HG02943 (cell line): ENCODE measurements at regions not wholly inside any gene's neighbourhood (a gene's known extent, or its start where the extent isn't known, plus 50 kb on each side); places are given as distances from the start of the nearest gene placed in this dataset.

Experiments used
- ATAC-seq: cut with Tn5 transposase; IDR thresholded peaks from one replicate; pipeline ENCODE4 v1.9.1; 2021; ENCODE audit warnings: mild to moderate bottlenecking, low read depth, moderate library complexity; ENCODE audit not compliant: unreplicated experiment

DNA sequence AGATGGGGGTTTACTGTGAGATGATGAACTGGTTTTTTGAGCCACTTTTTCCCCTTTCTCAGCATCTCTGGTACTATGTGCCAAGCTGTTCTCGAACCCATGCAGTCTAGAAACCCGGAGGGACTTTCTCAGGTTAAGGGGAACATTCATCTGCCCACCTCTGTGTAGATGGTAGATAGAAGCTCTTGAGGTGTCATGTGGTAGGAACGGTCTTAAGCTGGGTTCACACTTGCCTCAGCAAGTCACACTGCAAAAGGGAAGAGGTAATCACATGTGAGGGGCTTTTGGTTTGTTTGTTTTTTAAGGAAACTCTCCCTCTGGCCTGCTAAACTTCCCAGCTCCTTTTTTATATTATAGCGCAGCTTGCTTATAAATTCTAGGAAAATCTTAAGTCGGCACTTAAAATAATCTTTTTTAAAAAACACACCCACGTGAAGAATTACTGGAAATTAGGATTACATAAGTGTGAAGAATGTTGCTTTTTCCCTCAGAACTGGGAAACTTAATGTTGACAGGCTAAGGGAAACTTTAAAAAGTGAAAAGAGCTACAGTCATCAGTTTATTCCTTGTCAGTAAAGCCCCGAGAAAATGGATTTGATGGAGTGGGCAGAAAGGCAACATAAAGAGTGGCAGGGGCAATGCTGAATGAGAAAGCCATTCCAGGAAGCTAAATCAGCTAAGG, 430.3 kb downstream of the ARHGEF28 start:
- no peak for ATAC-seq

DNA sequence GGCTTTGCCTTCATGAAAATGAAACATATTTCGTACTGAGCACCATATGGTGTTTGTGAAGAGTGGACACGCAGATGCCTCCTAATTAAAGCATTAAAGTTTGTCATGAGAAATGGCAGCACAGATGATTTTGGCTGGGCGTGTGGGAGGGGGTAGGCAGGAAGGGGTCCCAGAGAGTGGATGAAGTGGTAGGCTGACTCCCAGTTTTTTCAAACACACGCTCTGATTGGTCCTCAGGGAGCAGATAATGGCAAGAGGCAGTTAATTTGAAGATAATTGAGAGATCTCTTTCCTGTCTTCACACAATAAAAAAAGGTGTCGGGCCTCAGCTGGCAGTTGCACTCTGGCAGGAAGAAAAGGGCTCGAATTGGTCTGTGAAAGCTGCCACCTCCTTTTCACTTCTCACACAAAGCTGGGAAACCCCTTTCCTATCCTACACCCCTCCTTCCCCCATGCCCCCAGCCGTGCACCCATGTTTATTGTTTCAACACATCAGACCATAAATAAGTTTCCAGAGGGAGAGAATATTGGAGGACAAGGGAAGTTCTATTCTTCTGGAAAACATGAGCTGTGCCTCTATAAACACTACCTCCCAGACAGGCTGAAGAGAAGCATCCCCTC, 429.6 kb downstream of the ARHGEF28 start:
- no peak for ATAC-seq

DNA sequence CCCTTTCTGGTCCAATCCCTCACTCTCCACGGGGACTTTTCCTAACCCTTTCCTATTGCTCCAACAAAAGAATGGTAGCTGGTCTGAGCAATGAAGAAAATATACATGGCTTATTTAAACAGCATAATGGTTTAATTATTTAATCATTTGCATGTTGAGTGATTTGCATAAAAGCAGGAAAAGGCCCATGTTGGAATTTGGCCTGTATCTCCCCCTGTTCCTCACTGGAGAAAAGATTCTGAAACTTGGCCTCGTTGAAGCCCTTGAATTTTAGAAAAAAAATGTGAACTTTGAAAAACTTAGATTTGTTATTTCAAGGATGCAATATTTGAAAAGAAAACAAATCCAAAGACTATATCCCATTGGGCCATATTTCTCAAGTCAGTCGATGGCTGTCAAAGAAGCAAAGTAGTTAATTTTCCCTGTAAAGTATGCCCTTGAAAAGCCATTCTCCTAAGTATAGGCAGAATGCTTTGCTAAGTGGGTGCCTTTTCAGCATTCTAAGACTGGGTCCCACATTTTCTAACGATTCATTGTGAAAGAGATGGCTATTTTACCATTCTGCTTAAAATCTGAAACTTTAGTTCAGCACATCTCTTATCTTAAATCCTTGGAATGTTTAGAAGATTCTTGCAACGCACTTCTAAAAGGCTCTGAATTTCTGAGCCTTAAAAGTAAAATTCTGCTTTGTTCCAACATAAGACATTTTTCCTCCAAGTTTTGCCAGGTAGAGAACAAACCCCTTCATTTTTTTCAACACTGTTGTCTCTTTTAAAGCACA, 428.8 kb downstream of the ARHGEF28 start:
- no peak for ATAC-seq

DNA sequence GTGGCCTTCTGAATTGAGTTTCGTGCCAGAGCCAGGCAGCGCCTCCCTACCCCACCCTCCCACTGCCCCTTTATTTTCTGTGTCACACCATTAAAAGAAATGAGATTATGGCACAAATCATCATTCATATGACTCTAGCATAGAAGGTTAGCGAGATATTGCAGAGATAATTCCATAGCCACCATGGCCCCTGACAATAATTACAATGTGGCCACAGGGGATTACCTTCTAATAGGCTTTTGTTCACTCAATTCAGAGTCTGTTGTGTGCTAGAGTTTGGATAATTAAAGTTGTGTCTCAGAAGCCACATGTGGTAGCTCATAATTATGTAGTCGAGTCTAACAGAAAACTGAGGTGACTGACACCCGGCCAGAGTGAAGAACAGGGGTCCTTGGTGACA, 428.1 kb downstream of the ARHGEF28 start:
- ATAC-seq, result no peak

DNA sequence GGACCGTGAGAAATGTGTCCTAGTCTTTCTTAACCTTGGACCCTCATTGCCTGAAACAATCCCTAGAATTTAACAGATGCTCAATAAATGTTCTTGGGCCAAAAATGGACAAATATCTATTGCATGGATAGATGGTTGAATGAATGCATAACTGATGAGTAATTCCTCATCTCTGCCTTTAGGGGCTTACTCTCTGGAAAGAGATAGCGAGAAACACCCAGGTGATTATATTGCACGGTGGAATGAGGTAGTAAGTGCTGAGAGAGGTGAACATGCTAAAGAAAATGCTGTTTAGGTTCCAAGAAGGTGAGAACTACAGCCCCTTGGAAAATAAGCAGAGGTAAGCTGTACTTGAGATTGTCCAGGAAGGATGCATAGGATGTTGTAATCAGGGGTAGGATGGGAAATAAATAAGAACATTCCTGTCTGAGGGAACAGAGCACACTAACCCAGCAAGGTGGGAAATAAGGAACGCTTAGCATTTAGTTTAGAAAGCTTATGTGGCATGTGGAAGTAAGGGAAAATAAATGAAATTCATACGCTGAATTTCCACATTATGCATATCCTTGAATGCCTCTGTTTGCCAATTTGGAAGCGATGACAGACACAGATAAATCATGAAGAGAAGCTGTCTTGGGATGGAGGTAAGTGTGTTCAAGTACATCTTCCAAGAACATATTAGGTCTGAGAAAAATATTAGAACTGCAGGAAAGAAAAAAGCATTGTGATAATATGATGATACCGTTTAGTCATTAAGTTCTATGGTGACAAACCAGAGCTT, 426.6 kb downstream of the ARHGEF28 start:
- no peak for ATAC-seq

DNA sequence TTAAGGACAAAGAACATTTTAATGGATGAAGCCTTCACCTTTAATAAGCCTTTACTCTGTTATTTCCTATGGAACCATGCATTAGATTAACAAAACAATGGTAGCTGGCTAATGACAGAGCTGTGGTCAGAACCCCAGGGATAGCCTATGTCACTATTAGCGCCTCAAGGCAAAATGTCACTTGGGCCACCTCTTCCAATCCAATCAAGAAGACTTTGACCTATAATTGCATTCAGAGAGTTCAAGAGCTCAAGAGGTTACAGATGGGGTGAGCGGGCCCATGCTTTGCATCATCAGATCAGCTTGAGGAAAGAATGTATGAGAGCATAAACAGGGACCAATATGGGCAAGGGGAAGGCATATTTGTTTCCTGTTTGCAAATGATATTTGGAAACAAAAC, 425.1 kb downstream of the ARHGEF28 start:
- ATAC-seq, result no peak

DNA sequence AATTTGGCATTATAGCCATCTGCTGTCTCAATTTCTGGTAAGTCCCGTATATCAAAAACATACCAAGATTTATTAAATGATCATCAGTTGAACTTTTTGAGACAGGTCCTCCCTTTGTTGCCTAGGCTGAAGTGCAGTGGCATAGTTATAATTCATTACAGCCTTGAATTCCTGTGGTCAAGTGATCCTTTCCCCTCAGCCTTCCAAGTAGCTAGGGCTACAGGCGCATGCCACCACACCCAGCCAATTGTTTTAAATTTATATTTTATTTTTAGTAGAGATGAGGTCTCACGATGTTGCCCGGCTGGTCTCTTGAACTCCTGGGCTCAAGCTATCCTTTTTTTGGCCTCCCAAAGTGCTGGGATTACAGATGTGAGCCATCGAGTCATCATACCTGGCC, 418.9 kb downstream of the ARHGEF28 start:
- no peak for ATAC-seq

DNA sequence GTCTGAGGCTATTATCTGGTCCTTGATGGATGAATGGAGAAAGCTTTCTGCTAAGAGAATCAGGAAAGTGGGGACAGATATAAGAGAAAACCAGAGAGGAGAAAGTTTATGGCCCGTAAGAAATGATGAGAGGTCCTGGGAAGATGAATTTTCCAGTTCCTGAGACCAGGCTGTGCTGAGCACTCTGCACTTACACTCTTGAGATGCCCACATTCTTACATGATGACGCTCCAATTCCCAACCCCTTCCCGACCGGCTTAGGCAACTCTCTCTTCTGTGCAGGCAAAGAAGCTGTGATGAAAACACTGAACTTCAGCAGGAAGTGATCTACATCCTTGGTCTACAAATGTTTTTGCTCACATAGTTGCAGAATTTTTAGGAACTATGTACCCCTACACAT, 417.0 kb downstream of the ARHGEF28 start:
- ATAC-seq, result no peak

DNA sequence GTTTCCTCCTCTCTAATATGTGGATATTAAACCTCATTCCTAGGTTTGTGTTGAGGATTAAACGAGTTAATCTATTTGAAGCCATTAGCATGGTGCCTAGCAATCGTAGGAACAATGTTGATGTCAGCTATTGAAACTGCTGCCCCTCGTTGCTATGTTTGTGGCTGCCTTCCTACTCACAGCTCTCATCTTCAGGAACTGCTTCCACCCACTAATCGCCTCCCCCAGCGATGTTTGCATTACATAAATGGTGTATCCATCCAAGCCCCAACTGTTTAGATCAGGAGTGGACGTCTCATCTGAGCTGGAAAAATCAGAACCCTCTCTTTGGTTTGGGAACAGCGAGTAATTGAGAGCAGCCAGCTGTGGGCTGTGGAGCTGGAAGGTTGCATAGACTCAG, 416.6 kb downstream of the ARHGEF28 start:
- no peak for ATAC-seq

DNA sequence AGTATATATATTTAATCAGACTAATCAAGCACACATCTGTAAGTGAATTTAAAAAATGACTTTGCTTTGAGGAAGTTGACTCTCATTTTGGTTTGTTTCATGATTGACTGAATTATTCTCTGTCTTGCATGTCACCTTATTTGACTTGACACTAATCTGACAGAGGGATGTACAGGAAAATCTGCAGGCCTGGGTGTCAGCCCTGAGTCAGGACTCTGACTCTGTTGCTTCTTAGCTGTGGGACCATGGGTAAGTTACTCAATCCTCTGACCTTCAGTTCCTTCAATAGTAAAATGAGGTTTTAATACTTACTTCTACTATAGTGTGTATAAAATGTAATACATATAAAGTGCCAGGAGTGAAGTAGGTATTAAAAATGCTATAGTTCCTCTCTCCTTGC, 415.9 kb downstream of the ARHGEF28 start:
- ATAC-seq, result no peak

DNA sequence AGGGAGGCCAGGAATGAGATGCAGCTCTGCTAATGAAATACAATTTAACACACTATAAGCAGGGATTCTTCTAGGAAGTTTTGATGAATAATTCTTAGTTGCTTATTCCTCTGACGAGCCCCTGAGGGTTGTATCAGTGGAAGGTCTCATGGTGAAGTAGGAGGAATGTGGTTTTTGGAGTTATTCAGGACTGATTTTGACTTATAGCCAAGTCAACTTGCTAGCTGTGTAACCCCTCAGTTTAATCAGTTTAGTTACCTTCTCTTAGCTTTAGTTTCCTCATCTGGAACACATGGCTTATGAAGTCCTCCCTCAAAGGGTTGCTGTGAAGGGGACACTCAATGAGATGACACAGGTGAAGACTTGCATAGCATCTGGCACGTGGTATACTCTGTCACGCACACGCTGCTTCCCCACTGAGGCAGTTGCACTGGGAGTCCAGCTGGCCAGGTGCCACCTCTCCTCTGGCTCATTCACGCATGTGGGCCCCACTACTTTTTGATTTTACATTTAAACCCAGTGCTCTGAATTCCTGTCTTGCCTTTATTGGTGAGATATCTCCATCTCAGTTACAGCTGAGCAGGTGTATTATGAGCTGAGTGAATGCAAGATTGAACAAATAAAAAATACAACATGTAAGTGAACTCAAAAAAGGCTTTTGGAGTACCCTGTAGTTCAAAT, 415.0 kb downstream of the ARHGEF28 start:
- no peak for ATAC-seq

DNA sequence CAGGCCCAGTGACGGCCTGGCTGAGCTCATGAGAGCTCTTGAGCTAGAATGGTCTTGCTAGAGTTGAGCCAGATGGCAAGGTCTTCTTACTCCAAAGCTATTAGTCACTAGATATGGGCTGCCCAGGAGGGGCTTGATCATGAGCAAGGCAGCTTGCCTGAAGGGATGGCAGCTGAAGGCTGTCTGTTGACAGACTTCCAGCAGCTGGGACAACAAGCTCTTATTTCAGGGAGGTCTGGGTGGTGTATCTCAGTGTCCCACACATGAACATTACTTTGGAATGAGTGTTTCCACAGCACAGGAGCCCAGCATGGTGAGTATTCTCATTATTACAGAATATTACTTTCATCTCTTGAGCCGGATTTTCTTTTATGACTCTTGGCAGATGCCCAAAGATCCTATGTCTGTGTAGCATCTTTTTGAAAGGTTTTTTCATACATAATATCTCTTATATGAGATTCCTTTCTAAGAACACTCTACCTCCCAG, 414.1 kb downstream of the ARHGEF28 start:
- ATAC-seq, result no peak

DNA sequence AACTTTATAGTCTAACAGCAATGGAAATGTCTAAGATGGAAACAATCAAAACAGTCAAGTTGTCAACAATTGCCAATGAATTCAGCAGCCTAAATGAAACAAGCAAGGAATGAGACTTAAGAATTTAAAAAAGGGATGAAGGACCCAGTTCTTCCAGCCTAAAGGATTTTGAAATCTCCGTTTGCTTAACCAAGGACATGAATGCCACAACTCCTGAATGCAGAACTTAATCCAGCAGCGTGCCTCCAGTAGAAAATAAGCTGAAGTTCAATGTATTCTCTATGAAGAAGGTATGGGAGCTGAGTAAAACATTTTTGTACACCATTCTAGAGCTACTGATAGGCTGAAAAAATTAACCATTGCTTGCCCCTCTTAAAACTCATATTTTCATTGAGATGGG, 411.3 kb downstream of the ARHGEF28 start:
- ATAC-seq, result no peak

DNA sequence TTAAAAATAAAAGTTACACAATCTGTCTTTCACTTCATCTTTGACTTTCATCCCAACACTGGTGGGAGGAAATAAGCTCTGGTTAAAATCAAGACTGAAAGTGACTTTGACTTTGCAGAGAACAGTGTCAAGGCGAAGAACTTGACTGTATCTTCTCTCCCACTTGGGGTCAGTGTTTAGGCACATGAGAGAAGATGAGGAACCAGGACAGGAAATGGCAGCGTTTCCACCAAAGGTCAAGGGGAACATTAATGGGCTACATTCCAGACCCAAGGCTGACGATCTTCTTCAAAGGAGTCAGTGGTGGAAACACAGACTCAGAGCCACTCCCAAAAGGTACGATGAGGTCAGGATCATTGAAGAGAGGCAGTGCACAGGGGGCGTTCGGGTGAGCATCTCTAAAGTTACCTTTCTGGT, 409.5 kb downstream of the ARHGEF28 start:
- ATAC-seq, result no peak

DNA sequence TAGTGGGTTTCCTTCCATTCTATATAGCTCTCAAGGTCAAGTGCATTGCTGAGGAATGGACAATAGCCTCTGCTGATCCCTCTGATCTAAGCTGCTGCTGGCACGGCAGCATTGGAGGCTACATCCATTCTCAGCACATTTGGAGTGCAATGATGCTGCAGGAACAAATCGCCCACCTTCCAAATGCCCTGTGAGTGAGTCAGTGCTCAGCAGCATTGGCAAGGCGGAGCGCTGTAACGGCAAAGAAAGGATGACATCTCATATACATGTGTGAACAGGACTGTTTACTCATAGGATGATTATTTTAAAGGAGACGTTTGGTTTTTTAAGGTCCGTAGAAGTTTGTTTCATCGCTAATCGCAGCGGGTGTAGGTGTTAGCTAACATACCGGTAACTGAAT, 408.7 kb downstream of the ARHGEF28 start:
- ATAC-seq, result no peak

DNA sequence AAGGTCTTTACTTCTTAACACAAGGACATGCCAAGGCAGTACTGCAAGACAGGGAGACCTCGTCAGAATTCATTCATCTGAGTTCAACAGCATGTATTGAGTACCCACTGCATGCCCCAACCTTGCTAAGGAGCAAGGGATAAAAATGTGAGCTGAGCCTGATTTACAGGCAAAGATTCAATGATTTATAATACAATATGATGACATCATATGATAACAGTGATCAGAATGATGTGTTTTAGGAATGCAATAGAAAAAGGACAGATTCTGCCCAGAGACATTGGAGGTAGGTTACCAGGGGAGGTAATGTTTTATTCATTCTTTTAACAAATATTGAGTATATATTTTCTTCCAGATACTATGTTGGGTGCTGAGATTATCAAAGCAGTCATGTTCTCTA, 406.6 kb downstream of the ARHGEF28 start:
- ATAC-seq, result no peak

DNA sequence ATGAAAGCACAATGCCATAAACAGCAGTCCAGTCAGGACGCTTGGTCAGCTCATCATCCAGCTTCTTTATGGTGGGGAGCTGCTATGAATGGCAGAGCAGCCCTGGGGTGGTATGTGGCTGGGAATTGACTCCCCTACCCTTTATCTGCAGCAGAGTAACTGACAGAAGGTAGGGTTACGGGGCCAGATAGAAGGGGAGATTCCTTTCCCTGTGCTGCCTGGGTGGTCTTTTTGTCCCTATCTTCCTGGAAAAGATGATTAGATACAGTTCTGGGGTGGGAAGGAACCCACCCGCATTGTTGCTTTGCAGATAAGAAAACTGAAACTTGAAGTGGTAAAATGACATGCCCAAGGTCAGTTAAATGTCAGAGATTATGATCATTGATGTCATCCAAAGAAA, 405.5 kb downstream of the ARHGEF28 start:
- no peak for ATAC-seq

DNA sequence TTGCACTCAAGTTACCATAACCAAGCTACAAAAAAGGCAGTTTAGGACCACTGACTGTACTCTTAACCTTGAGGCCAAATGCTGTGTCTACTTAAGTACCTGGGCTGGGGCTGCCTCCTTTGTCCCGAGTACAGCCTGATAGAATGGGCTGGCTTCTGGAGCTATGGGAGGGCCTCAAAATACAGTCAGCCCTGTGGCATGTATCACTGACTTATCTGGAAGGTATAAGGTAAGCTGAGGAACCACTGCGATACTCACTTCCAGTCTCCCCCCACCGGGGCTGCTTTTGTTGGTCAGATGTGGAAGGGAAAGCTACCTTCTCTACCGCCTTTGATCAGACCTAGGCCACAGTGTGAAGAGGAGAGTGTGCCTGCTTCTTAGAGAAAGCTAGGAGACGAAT, 404.8 kb downstream of the ARHGEF28 start:
- no peak for ATAC-seq

DNA sequence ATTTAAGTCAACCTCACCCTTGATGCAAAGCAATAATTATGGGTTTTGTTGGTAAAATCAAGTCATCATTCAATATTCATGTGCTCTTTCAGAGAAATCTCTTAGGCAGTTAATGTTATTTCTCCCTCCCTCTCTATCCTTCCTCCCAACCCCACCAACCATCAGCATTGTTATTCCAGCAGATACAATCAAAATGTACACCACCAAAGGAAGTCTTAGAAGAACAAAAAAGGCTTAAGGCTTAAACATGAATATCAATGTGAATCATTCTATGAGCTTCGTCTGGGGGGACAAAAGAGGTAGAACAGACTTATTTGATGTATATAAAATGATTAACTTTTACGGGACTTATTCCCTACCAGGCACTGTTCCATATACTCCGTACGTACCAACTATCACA, 404.4 kb downstream of the ARHGEF28 start:
- ATAC-seq, result no peak

DNA sequence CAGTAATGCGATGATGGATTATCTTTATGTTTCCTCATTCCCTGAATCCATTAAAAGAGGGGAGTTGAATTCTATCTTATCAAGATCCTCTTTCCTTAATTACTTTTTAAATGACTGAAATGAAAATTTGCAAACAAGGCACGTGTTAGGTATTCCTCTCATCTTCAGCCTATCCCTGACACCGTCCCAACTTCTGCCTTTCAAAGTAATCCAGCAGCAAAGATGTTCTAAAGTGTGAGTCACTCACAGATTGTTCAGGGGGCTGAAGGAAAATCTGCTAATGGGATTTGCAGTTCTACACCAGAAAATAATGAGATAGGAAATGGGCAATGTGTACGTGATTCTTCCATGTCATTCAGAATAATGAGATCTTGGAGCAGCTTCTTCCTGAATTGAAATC, 403.0 kb downstream of the ARHGEF28 start:
- ATAC-seq, result no peak
